NT2/D1 (cell line): ENCODE measurements at regions not wholly inside any gene's neighbourhood (a gene's known extent, or its start where the extent isn't known, plus 50 kb on each side); places are given as distances from the start of the nearest gene placed in this dataset.
"Not testable (repeated sequence)": the region's sequence is repeated elsewhere in the genome, so short reads cannot be mapped to it uniquely, and the experiment has no call there.

Experiments
- DNase-seq: peaks from one replicate; pipeline ENCODE4 v3.0.0-alpha.2; 2011; ENCODE audit warnings: low read depth, low spot score
- H3K27me3 ChIP-seq: 2 replicates; pipeline ENCODE4 v1.6.0; 2011; ENCODE audit warnings: mild to moderate bottlenecking; ENCODE audit not compliant: insufficient read length, insufficient read depth
- H3K36me3 ChIP-seq: 2 replicates; pipeline ENCODE4 v1.6.1; 2011; ENCODE audit warnings: mild to moderate bottlenecking, low read length, mixed read lengths; ENCODE audit not compliant: insufficient read depth, insufficient read length
- H3K4me1 ChIP-seq: 2 replicates; pipeline ENCODE4 v1.5.1; 2011; ENCODE audit not compliant: insufficient read depth, insufficient read length
- H3K4me3 ChIP-seq: 2 replicates; pipeline ENCODE4 v1.5.1; 2011; ENCODE audit warnings: low read depth; ENCODE audit not compliant: insufficient read length
- H3K9ac ChIP-seq: 2 replicates; pipeline ENCODE4 v1.6.0; 2011; ENCODE audit warnings: low read depth; ENCODE audit not compliant: insufficient read length
- H3K9me3 ChIP-seq: 2 replicates; pipeline ENCODE4 v1.5.1; 2011; ENCODE audit warnings: mild to moderate bottlenecking, low read length; ENCODE audit not compliant: insufficient read depth
- SUZ12 ChIP-seq: IDR thresholded peaks from 2 replicates; pipeline ENCODE4 v1.6.1; 2011; ENCODE audit not compliant: insufficient read length, insufficient read depth; ENCODE audit errors: extremely low read depth
- YY1 ChIP-seq: IDR thresholded peaks from 2 replicates; pipeline ENCODE4 v1.6.1; 2011; ENCODE audit not compliant: insufficient read length, insufficient read depth
- ZNF274 ChIP-seq: IDR thresholded peaks from 2 replicates; pipeline ENCODE4 v1.6.1; 2011; ENCODE audit warnings: mild to moderate bottlenecking, low read depth, low read length

DNA sequence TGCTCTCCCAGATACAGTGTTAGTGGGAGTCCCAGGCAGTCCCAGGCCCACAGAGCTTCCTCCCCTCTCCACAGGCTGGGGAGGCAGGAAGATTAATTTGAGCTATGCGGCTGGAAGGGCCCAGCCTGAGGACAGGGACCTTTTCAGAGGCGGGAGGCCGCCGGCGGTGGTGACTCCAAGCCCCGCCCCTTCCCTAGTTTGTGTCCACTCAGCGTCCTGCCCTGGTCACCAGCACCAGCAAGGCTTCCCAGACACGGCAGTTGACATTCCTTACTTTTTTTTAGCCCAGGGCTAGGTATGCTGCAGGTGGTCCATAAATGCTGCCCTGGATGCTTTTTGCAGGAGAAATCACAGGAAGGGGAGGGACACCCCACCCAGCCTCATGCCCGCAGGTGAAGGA lies 67.7 kb upstream of the LRPAP1 start:
- no peaks in the 10 kb centered on the region for H3K36me3 ChIP-seq
- peaks cover 15% of the 10 kb centered on the region; the same call in 1 of the 2 replicates for H3K9me3 ChIP-seq
- H3K9ac ChIP-seq, result no peak overlapping the region
- peaks cover 14% of the 10 kb centered on the region for H3K4me1 ChIP-seq
- TF ChIP-seq SUZ12 (no peak), ZNF274 (no peak), YY1 (no peak)
- H3K27me3 ChIP-seq, result no peaks in the 10 kb centered on the region
- no peak for DNase-seq
- H3K4me3 ChIP-seq, result no peak overlapping the region

DNA sequence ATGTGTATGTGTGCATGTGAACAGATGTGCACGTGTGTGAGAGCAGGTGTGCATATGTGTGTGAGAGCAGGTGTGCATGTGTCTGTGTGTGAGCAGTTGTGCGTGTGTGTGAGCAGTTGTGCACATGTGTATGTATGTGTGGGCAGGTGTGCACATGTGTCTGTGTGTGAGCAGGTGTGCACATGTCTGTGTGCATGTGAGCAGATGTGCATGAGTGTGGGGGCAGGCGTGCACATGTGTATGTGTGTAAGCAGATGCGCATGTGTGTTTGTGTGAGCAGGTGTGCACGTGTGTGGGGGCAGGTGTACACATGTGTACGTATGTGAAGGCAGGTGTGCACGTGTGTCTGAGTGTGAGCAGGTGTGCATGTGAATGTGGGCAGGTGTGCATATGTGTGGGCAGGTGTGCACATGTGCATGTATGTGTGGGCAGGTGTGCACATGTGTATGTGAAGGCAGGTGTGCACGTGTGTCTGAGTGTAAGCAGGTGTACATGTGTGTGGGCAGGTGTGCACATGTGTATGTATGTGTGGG lies 66.5 kb upstream of the LRPAP1 start:
- no peak for DNase-seq
- TF ChIP-seq YY1 (no peak), SUZ12 (no peak), ZNF274 (no peak)
- Histone ChIP-seq H3K4me3 (no peak overlapping the region), H3K9me3 (peaks cover 15% of the 10 kb centered on the region; the same call in 1 of the 2 replicates), H3K27me3 (no peaks in the 10 kb centered on the region), H3K36me3 (no peaks in the 10 kb centered on the region), H3K4me1 (peaks cover 11% of the 10 kb centered on the region), H3K9ac (no peak overlapping the region)

DNA sequence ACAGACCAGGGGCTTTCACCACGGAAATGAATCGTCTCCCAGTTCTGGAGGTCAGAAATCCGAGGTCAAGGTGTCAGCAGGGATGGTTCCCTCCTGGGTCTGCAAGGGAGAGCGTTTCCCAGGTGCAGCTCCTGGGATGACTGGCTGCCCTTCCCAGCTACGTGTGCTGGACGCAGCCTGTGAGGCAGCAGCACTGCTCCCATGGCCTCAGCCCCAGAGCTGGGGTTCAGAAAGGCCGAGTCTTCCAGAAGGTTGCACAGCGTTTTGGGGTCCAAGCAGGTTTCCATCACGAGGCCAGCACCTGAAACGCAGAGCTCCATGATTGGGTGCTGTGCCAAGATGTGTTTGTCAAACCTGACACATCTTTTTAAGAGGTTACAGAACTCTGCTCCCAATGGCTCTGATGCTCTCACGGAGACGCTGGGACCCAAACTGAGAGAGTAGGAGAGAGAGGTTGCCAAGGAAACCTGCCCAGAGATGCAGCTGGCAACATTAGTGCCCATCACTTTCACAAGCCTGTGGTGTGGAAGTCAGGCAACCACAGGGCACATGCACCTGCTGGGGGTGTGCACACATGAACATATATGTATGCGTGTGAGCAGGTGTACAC lies 65.8 kb upstream of the LRPAP1 start:
- H3K36me3 ChIP-seq, DNase-seq, H3K9ac ChIP-seq, H3K4me3 ChIP-seq, H3K27me3 ChIP-seq: not testable (repeated sequence)
- peaks cover 15% of the 10 kb centered on the region; the same call in 1 of the 2 replicates for H3K9me3 ChIP-seq
- peaks cover 11% of the 10 kb centered on the region for H3K4me1 ChIP-seq

DNA sequence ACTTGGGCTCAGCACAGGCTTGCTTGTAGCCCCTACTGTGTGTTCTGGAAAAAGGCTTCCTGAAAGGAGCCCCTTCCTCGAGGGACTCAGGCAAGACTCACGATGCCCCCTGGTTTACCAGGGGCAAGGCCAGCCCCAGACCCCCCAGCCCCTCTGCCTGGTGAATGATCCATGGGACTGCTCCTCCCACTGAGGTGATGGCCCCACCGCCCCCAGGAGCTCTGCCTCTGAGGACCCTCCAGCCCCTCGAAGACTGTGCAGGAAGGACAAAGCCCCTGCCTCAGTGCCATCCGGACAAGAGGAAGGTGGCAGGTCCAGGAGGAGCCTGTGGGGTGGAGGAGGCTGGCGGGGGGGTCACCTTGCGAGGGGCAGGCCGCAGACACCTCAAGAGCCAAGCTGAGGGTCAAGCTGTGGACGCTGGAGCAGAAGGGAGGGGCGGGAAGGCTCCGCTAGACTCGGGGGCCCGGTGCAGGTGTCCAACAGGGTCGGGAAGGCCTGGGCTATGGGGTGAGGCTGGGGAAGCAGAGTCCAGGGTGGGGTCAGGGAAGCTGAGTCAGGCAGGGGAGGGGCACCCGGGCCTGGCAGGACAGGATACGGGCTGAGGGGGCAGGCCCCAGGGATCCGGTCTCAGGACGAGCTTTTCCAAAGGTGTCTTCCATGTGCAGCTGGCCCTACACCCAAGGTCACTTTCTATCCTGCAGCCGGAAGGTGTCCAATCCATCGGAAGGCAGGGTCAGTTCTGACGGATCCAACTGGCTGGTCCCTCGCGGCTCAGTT lies 64.9 kb upstream of the LRPAP1 start:
- not testable (repeated sequence) for H3K36me3 ChIP-seq, H3K4me3 ChIP-seq, H3K27me3 ChIP-seq, DNase-seq, H3K9ac ChIP-seq
- peaks cover 13% of the 10 kb centered on the region; the same call in 1 of the 2 replicates for H3K9me3 ChIP-seq
- H3K4me1 ChIP-seq, result peaks cover 11% of the 10 kb centered on the region

DNA sequence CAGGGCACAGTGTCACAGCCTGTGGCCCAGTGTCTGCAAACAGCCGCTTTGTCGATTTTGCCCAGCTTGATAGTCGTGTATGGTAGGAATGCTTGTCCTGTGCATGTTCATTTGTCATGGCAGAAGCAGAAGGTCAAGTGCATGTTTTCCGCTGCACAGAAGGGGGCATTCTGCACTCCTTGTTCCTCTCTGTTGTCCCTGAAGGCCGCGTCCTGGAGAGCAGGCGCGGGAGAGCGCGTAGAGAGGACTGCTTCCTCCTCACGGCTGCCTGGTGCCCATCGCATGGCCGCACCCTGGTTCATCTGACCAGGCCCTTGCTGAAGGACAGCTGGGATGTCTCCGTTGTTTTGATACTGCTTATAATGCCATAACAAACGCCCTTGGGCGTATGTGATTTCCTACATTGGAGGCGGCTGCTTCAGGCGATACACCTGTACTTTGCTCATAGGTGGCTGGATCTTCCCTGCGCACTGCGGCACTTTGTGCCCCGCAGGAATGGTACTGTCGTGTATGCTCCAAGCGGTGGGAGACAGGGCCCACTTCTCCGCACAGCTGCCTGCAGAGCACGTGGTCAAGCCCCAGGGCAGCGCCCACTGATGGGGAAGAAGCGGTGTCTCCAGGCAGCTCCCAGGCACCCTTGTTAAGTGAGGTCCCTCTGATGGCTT lies 63.5 kb upstream of the LRPAP1 start:
- H3K27me3 ChIP-seq, H3K36me3 ChIP-seq, DNase-seq, H3K4me3 ChIP-seq, H3K9me3 ChIP-seq, H3K9ac ChIP-seq: not testable (repeated sequence)
- H3K4me1 ChIP-seq, result peaks cover 11% of the 10 kb centered on the region

DNA sequence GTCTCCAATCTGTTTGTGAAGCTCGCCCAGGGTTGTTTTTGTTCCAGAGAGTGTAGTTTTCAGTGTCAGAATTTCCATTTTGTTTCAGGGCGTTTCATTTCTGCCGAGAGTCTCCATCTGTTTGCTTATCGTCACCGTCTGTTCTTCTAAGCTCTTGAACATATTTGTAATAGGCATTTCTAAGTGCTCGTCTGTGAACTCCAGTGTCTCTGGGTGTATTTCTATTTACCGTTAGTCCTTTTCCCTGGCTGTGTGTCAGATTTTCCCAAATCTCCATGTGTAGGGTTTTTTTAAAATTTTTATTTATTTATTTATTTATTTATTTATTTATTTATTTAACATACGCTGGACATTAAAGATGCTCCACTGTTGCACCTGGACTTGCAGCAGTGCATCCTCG lies 62.5 kb upstream of the LRPAP1 start:
- not testable (repeated sequence) for H3K9ac ChIP-seq, H3K36me3 ChIP-seq, DNase-seq, H3K27me3 ChIP-seq, H3K9me3 ChIP-seq, H3K4me1 ChIP-seq, H3K4me3 ChIP-seq

DNA sequence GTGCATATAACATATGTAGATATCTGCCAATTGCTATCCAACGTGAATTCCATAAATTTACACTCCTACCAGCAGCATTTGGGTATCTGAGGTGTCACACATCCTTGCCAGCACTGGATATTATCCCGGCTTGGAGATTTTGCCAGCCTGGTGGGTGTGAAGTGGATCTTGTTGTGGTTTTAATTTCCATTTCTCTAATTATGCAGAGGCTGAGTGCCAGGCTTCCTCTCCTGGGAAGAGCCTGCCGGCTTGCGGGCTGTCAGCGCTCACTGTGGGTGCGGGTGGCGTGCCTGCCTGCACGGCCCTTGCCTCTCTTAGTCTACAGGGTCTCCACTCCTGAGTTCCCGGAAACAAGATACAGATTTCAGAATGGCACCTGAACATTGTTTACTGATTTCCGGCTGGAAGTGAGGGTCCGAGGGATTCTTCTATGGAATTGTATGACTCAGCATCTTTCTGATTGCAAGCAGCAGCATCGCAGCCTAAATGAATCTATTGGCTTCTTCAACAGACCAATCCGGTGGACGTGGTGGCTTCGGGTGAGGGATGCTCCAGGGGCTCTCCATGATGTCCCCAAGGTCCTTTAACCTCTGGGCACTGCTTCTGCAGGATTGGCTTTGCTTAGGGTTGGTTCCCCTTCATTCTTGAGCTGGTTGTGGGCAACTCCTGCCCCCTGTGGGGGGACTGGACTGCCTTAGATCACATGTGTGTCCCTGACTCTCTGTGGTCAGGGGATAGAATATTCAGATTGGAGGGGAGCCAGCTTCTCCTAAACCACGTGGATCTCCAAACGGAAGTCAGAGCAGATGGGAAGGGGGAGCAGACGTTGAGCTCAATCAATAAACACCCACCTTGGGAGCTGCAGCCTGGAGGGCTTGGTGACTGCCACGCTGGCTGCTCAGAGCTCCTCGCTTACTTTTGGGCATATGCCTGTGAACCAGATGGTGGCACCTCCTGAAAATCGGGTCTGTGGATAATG lies 58.0 kb upstream of the LRPAP1 start:
- not testable (repeated sequence) for H3K27me3 ChIP-seq, H3K4me1 ChIP-seq, H3K9me3 ChIP-seq, H3K4me3 ChIP-seq, H3K36me3 ChIP-seq, H3K9ac ChIP-seq, DNase-seq

DNA sequence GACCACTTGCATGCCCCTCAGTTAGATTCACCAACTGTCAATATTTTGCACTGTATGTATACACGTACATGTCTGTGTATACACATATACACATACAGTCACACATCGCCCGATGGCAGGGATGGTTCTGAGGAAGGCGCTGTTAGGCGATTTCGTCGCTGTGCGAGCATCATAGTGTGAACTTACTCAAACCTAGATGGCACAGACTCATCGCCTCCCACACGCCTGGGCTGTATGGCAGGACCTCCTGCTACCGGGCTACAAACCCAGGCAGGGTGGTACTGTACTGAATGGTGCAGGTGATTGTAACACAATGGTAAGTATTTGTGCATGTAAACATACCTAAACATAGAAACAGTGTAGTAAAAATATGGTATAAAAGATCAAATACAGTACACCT lies 57.2 kb upstream of the LRPAP1 start:
- not testable (repeated sequence) for H3K4me1 ChIP-seq, H3K36me3 ChIP-seq, H3K9me3 ChIP-seq, DNase-seq, H3K4me3 ChIP-seq, H3K9ac ChIP-seq, H3K27me3 ChIP-seq

DNA sequence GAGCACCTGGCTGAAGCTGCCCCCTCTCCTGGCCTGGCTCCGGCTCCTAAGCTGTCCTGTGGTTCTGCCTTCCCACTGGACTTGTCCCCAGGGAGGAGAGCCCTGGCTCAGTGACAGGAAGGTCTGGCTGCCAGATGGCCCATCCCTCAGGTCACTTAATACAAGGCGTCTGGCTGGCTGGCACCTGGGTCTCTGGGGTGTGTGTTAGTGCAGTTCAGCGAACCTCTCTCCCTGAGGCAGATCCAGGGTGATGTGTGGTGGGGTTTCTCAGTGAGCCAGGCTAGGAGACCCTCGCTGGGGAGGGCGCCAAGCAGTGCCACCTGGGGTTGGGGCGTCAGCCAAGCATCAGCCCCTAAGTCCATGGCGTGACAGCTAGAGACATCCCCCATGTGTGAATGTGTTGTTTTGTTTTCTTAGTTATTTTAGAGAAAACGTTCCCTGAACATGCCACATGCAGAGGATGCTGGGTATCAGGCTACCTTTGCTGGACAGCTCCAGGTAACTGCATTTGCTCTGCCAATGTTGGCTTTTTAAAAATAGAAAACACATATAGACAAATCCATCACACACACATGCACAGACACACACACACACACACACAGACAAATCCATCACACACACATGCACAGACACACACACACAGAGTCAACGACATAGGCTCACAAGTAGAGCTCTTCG lies 56.4 kb upstream of the LRPAP1 start:
- H3K4me3 ChIP-seq, DNase-seq, H3K4me1 ChIP-seq, H3K27me3 ChIP-seq, H3K9ac ChIP-seq, H3K36me3 ChIP-seq, H3K9me3 ChIP-seq: not testable (repeated sequence)

DNA sequence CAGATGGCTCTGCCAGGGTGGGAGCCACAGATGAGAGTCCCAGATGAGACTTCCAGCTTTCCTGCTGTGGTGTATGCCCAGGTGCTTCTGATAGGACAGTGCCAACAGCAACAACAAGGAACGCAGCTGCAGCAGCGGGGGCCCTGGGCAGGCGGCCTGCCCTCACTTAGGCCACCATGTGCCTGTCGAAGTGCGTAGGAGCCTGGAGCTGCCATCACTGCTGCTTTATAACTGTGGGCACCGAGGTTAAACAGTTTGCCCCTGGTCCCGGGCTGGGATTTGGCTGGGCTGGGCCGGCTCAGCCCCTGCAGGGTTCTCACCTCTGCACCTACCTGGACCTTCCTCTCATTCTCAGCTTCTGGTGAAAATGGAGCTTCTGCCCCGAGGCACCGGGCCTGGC lies 54.4 kb upstream of the LRPAP1 start:
- not testable (repeated sequence) for DNase-seq, H3K4me3 ChIP-seq, H3K4me1 ChIP-seq, H3K27me3 ChIP-seq, H3K9me3 ChIP-seq, H3K9ac ChIP-seq, H3K36me3 ChIP-seq
